Muscle of back (tissue), 3 donors: ENCODE measurements at regions not wholly inside any gene's neighbourhood (a gene's known extent, or its start where the extent isn't known, plus 50 kb on each side); places are given as distances from the start of the nearest gene placed in this dataset.

Experiments
- DNase-seq, 3 donors: peaks; one replicate each; pipeline versions ENCODE4 v3.0.0 to v3.0.0-alpha.2; 2013

GRCh38 chr20:10806539-10806938 lies 132.7 kb upstream of the JAG1 start:
- peak in 1 of 3 donors; percentile 35 for DNase-seq

DNA sequence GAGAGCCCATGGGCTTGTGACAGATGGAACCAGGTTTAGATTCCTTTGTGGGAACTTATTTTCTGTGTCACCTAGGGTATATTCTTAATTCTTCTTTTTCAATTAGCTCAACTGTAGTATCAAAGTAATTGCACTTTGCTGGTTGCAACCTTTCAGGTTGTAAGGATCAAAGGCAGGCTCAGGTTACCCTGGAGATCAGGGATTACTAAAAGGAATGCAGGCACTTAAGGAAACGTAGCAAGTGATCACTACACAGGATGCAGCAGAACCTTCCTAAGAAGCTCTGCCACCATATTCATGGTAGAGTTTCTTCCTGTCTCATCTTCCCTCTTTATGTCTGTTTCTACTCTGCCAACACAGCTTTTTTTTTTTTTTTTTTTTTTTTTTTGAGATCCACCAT lies 133.2 kb upstream of the JAG1 start:
- no peak for DNase-seq

GRCh38 chr20:10812759-10813327 lies 139.0 kb upstream of the JAG1 start:
- DNase-seq, result no peak

DNA sequence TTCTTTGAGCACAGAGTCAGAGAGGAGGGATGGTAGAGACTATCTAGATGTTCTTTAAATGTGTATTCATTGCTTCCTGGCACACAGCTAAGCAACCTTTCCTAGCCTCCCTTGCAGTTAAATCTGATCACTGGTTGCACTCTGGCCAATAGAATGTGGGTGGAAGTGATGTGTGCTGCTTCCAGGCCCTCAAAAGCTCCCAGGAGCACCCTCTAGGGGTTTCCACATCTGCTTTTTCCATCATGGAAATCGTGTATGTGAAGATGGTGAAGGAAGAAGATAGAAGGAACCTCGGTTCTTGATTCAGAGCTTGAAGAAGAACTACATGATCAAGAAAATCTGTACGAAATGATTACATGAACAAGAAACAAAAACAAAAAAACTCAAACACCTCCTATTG lies 149.8 kb upstream of the JAG1 start:
- no peak for DNase-seq

GRCh38 chr20:10824750-10825500 lies 151.1 kb upstream of the JAG1 start:
- DNase-seq, result no peak

DNA sequence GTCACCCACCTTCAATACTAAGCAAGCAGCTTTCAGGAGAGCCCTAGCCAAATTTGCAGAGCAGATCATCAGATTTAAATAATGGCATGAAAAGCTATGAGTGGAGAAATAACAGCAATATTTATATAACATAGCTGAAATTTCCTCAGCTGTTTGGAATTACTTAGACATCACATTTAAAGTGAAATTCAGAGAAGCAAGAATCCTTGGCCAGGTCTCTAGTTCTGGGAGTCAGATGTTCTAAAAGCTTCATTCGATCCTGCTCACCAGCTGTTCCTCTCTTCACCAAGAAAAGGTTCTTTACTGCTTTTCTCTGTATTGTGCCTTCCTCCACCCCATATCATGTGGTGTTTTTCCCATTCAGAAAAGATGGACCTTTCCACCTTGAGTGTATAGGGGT lies 152.3 kb upstream of the JAG1 start:
- DNase-seq, result peak; percentile 21 to 62 (median 26)

DNA sequence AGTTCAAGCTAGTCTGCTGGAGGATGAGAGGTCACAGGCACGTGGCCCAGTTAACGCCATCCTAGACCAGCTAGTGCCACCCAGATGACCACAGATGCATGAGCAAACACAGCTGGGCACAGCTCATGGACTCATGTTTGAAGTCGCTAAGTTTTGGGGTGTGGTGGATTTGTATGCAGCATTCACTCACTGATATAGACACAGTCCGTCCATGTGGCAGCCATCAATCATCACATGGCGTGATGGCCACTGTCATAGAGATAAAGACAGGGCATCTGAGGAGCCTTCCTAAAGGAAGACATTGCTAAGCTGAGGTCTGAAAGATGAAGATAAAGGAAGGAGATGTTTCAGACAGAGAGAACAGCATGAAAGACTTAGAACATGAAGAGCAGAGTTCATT lies 154.4 kb upstream of the JAG1 start:
- DNase-seq, result no peak

DNA sequence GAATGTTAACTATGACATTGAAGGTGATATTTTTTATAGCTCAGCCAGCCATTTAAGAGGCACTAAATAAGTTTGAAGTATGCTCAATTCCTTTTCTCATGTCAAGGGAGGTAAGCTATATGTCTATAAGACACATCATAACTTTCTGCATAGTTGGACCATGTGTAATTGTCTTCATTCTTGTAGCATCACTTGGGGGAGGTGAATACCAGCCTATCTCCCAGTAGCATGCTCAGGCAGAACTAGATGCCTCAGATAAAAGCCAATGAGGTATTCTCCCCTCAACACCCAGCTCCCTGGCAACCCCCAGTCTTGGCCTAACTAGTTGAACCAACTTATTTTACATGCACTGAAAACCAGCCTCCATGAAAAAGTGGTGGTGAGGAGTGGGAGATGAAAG lies 158.3 kb upstream of the JAG1 start:
- DNase-seq, result no peak

- no peak for DNase-seq
These were observed 164.1 kb upstream of the JAG1 start for GRCh38 chr20:10837901-10838300.

- DNase-seq, result no peak
These were observed 168.3 kb upstream of the JAG1 start for GRCh38 chr20:10842116-10842515.

DNA sequence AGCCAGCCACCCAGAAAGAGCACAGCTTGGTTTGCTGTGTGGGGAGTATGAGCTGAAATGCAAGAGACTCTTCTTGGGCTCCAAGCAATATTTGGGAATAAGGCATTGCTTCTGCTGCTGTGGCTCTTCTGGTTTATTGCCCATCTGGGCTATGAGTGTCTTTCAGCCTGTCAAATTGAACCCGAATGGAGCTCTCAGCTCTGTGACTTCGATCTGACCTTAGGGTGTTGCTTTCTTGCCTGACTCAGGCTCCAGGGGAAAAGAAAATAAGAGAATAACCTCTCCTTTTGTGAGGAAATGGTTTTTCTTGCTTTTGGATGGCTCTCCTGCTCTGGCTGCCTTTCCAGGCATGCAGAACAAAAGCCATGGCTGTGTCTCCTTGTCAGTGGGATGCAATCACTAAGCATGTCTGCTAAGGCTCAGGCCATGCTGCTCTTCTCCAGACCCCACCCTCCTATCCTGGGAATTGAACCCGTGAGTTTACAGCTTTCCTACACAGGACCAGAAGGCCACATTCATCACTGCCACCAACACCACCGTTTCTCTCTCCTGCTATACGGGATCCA lies 169.4 kb upstream of the JAG1 start:
- DNase-seq, result peak in 2 of 3 donors; percentile 20 to 70

DNA sequence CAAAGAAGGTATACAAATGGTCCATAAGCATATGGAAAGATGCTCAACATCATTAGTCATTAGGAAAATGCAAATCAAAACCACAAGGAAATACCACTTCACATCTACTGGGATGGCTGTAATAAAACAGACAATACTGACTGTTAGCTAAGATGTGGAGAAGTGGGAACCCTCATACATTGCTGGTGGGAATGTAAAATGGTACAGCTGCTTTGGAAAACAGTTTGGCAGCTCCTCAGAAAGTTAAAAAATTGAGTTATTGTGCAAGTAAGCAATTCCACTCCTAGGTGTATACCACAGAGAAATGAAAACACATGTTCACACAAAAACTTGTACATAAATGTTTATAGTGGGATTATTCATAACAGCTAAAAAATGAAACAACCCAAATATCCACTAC lies 173.0 kb upstream of the JAG1 start:
- no peak for DNase-seq

GRCh38 chr20:10848810-10849370 lies 175.1 kb upstream of the JAG1 start:
- peak in 2 of 3 donors; percentile 75 to 79 for DNase-seq

- no peak for DNase-seq
These were observed 179.4 kb upstream of the JAG1 start for GRCh38 chr20:10853176-10853575.

DNA sequence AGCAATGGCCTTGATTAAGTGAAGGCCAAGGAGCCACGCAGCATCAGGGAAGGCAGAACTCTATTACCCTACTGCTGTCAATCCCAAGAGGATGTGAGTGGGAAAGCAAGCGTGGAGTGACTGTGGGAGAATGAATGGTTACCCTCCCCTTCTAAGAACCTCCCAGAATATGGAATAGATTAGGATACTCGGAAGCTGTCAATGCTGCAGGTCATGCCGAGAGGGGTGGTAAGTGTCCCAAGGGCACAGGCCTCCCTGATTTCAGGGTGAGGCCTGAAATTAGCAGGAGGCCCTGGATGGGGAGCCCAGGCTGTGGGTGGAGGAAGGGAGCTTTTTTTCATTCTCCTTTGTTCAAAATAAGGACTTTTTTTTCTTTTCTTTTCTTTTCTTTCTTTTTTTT lies 179.9 kb upstream of the JAG1 start:
- DNase-seq, result peak in 1 of 3 donors; percentile 62

DNA sequence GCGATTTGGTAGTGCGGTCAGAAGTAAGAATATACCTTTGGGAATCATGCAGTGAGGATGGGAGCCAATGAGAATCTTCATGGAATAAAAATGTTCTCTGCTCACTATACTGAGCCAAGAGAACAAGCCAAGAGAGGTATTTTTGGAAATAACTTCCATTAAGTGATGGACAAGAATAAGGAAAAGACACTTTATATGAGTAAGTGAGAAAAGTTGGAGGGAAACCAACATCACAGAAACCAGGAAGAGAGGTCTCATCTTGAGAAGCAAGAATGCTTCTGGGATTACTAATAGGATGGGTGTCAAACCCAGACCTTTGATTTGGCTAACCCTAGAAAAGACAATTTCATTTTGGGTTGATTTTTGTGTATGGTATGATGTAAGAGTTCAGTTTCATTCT lies 181.2 kb upstream of the JAG1 start:
- DNase-seq, result peak in 2 of 3 donors; percentile 38 to 62

DNA sequence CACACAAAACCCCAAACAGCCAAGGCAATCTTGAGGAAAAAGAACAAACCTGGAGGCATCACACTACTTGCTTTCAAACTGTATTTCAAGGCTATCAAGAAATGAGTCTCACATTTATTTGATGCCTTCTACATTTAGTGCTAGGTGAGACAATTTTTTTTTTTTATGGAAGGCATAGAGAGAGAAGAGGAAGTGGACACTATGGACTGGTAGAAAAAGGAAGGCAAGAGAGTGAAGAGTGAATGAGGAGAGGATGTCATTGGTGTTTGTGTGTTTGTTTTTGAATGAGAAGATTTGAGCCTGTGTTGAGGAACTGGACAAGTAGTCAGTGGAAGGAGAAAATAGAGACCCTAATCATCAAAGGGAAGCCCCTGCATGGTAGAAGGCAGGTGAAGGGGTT lies 182.0 kb upstream of the JAG1 start:
- peak in 1 of 3 donors; percentile 12 for DNase-seq

GRCh38 chr20:10856237-10857015 lies 182.6 kb upstream of the JAG1 start:
- peak in 1 of 3 donors; percentile 25 for DNase-seq

GRCh38 chr20:10857352-10858070 lies 183.7 kb upstream of the JAG1 start:
- peak in 2 of 3 donors; percentile 26 to 70 for DNase-seq

- peak in 1 of 3 donors; percentile 31 for DNase-seq
These were observed 187.3 kb upstream of the JAG1 start for GRCh38 chr20:10861090-10861489.

- no peak for DNase-seq
These were observed 187.8 kb upstream of the JAG1 start for GRCh38 chr20:10861619-10862018.
